Kidney tubule cell (primary cell): ENCODE measurements at regions not wholly inside any gene's neighbourhood (a gene's known extent, or its start where the extent isn't known, plus 50 kb on each side); places are given as distances from the start of the nearest gene placed in this dataset.
A peak's percentile ranks its signal among the peaks of the same experiment; 100 is the strongest.

Experiments used
- DNase-seq: peaks from one replicate; pipeline ENCODE4 v3.0.0-alpha.2; 2018; ENCODE audit warnings: low spot score

DNA sequence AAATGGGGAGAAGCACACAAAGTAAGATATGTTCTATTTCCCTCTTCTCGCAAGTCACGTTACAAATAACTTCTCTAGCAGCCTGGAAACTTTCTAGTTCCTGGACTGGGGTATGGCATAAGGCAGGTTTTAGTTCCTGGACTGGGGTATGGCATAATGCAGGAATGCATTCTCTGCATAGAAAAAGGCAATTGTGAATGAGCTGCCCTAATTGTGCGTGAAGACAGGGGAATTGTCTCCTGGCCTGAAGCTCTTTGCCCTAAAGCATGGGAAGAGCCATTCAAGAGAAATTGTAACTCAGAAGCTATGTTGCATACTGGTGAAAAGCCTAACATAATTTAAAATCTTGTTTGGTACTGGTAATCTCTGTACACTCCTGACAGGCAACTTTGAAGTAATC is 54.3 kb upstream of the CBLB start:
- DNase-seq, result no peak

DNA sequence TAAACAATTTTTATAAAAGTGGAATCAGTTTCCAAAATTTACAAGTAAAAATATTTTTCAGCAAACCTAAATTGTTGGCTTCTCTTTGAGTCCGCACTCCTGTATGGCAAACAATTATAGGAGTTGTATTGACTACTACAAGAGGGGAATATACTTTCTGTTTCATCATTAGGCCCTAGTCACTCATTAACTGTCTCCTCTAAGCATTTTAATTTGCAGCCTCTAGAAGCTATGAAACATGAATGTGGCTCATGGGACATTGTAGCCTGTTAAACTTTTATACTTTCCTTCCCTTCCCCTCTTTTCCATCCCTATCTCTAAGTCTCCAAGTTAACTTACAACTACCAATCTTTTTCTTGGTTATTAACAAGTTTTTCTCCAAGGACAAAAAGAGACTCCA is 58.9 kb upstream of the CBLB start:
- no peak for DNase-seq

DNA sequence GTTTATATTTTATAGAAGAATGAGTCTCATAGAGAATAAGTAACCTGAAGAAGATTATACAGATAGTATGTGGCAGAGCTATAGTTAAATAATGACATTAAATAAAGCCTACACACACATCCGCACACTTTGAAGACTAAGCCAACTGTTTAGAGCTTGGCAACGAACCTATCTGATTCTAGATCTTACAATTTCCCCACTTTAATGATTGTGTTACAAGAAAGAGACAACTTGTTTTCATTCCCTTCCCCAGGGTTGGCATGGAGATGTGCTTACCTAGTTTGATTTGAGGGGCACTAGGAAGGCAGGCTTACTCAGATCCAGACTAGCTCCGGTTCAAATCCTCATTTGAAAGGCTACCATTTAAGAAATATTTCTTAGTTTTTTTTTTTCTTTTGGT is 61.9 kb upstream of the CBLB start:
- DNase-seq, result no peak

DNA sequence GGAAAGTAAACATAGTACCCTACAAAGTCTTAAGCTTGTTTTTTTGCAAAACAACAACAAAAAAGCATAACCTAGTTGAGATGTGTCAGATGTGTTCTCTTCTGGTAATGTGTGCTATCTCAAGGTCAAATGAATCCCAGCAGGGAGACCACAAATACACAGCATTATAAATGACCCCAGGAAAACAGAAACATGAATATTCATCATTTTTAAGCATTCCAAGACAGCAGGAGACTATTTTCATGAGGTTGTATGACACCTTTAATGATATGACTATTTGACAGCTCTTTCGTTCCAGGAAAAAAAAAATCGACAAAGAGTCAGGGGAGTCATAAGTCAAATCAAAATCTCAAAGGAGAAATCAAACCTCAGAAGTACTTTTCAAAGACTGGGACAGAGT is 62.7 kb upstream of the CBLB start:
- no peak for DNase-seq

DNA sequence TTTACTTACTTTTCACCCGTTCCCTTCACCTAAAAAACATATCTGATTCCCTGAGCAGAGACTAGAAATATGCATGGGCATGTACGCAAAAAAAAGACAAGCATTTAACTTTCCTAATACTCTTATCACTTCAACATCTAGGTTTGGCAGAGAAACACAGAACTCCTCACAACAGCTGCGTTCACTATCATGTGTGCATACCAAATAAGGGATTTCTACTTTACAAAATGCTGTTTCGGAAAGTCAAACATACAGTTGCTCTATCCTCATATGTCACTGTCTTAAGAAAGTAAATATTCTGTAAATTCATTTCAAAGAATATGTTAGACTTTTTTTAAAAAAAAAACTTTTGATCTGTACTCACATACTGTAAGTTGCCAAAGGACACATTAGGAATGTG is 65.1 kb upstream of the CBLB start:
- DNase-seq, result no peak

DNA sequence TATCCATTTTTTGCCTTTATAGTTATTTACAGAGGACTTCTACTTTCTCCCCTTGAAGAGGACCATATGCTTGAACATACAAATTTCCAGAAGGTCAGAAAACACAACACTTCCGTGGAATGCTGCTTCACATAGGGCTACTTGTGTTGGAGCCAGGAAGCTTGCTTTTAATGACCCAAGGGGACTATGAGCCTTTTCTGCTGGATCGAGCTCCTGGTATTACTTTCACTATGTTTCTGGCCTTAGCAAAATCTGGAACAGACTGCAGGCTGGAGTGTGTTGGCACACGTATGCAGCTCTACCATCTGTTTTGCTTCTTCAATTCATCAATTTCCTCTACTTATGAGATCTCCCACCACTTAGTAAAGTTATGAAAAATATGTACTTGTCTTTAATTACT is 69.3 kb upstream of the CBLB start:
- peak; percentile 14 for DNase-seq

DNA sequence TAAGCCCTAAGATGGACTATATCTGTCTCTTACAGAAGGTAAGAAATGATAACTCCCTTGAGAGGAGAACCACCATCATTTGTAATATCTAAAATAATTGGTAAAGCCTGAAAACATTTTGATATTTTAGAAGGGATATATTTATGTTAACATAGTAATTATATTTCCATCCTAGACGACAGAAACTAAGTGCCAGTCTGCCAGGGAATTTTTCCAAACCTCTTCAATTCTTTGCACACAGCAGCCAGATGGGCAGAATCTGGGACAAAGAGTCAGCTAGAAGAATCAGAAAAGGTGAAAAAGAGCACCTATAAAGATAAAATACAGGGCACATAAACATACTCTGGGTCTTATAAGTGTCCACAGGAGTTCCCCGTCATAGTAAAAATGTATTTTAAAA is 70.0 kb upstream of the CBLB start:
- DNase-seq, result no peak

DNA sequence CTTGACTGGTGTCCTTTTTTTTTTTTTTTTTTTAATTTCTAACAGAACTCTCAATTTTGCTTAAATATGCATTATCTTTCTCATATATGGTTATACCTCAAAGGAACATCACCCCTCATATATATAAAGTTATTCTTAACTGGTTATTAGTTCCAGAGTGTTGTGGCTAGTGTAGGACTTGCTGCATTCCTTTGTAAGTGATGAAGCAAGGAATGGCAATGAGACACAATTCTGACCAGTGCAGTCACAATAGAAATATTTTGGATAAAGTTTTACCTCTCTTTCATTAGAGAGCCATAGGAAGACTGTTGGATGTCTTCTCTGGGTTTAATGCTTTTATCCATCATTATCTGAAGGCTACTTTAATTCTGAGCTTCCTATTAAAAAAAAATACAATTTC is 75.5 kb upstream of the CBLB start:
- peak; percentile 50 for DNase-seq

DNA sequence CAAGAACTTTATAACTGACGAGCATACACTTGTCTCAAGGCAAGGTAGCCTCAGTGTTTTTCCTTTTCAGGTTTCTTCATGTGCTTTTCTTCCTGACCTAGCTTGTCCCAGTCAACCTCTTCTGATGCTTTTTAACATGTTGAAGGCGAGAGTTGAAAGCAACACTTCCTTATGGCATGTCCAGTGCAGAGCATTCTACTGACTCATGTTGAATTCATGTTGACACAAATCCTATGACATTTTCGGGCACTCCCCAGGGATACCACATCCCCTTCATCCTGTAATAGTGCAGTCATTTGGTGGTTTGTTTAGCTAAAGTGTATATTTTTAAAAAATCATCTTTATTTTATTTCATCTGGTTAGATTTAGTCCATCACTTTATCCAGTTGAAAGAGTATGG is 75.9 kb upstream of the CBLB start:
- peak; percentile 82 for DNase-seq

DNA sequence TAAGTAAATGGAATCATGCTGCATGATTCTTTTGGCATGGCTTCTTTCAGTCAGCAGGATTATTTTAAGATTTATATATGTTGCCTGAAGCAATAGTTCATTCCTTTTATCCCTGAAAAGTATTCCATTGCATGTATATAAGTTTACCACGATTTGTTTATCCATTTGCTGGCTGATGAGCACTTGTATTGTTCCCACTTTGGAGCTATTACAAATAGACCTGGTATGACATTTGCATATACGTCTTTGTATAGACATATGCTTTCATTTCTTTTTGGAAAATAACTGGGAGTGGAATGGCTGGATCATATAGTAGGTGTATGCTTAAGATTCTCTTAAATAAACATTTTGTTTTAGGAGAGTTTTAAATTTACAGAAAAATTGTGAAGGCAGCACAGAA is 79.3 kb upstream of the CBLB start:
- no peak for DNase-seq

DNA sequence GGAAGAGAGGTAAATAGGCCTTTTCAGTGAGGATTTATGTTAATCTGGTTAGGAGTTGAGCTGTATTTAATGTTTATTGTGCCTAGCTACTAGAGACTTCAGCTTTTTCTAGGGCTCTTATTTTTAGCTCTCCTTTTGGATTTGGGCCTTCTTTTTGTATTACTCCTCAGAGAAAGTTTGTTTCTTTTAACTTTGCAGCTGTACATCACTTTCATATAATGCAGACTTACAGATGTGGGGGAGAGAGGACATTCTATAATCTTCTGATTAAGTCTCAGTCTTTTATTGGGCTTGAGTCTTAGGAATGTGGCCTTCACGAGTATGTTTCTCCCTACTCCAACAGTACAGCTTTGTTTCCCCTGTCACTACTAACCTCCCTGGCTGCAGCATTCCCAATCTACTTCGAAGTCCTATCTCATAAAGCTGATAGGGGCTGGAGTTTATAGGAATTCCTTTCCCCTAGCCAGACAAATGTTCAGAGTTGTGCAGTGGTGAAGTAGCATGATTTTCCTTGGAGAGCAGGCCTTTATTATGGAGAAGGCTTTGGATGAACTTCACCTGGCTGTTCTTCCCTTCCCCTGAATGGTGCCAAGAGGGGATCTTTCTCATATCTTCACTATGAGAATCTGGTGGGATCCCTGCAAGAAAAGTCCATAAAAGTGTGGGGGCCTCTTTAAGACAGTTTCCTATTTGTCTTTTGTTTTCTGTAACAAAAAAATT is 82.2 kb upstream of the CBLB start:
- no peak for DNase-seq

DNA sequence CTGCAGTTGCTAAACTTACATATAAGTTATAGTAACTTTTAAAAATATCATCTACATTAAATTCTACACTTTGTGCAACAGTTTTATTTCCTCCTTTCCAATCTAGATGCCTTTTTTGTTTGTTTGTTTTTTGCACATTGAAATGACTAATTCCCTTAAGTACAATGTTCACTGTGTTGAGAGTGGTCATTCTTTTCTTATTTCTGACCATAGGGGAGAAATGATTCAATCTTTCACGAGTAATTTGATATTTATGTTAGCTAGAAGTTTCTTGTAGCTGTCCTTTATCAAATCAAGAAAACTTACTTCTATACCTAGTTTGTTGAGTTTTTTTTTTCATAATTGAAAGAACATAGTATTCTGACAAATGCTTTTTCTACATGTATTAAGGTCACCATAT is 85.0 kb upstream of the CBLB start:
- DNase-seq, result no peak

DNA sequence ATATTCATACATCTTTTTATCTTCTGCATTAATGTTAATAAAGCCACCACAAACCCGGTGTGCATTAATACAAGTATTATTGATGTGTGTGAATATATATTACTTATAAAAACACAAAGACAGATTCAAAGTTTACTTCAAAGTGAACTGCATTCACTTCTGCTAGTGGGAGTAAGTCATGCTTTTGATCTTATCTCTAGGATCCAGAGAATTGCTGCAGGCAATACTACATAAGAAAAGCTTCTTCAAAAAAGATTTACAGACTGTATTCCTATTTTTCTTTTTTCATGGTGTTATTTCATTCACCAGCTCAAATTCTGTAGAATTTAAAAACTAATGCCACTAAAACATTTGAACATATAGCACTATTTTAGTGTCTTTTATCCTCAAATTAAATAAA is 87.5 kb upstream of the CBLB start:
- no peak for DNase-seq

DNA sequence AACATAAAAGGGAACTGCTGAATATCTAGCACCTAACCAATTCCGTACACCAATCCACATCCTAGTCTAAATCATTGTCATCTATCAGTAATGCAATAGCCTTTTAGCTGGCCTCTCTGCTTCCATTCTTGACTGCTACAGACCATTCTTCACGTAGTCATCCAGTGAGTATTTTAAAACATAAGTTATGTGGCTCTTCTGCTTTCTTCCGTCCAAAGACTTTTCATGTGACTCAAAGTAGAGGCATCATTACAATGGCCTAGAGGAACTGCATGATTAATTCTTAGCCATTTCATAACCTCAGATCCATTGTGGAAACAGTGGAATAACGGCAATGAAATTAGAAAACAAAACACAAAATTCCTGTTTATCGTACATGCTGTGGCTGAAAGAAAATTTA is 88.9 kb upstream of the CBLB start:
- DNase-seq, result peak; percentile 44

DNA sequence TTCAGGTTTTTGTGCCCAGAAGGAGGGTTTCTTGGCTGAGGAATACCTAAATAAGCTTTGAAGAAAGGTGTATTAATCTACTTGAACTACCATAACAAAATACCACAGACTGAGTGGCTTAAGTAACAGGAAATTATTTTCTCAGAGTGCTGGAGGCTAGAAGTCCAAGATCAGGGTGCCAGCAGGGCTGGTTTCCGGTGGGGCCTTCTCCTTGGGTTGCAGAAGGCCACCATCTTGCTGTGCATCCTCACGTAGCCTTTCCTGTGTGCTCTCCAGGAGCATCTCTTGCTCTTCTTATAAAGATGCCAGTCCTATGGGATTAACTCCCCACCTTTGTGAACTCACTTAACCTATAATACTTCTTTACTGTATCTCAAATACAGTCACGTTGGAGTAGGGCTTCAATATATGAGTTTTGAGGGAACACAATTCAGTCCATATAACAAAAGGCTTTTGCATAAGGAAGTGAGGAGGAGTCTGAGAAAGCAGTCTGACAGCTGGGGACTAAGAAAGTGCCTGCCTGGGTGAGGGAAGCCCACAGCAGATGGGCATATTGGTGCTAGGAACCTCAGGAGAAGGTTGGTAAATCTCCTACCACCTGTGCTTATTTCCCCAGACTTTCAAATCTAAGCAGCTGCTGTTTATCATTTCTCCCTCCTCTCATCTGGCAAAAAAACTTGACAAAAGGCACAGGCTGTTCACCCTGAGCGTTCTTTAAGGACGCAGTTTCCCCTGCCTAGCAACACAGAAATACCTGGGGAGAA is 89.6 kb upstream of the CBLB start:
- no peak for DNase-seq

DNA sequence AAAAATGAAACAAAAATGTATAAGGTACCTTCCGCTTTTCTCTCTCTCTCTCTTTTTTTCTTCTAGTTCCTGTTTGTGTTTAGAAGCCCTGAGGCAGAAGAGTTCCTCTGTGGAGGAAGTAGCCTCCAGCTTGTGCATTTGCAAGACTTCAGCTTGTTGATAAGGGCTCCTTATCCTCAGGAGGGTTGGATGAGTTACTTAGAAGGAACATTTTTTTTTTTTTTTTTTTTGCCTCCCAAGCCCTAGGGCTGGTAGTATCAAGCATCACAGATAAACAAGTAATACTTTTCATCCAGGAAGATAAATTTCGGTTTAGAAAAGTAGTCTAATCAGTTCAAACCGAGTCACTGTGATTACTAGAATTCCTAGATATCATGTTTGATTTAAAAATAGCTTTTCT is 91.0 kb upstream of the CBLB start:
- no peak for DNase-seq

DNA sequence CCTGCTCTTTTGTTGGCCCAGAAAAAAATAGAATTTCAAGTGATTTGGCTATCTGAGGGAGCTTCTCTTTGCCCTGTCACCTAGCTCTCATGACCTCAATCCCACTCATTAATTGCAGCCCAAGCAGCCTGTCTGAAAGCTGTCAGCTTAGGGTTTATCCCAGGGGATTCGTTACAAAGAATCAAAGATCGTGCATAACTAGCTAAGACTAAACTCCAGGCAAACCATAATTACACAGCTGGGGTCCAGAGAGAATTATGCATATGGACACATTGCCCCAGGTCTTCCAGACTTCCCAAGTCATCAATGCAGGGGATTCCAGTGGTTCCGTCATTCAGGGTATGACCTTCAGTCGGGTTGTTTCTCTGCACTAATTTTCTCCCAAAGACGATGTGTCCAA is 91.6 kb upstream of the CBLB start:
- no peak for DNase-seq

DNA sequence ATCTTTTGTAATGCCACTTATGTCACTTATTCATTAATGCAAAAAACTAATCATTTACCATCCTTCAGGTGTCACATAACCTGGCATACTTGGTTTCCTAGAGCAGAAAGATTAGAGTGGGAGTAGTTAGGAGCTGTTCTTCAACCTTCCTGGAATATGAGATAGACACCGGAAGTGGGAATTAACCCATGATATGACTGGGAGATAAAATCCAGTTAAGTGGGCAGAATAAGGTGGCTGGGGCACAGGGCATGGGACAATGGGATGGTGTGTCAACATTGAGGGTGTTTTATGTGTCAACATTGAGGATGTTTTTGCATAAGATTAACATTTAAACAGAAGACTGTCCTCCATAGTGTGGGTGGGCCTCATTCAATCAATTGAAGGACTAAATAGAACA is 94.3 kb upstream of the CBLB start:
- no peak for DNase-seq

DNA sequence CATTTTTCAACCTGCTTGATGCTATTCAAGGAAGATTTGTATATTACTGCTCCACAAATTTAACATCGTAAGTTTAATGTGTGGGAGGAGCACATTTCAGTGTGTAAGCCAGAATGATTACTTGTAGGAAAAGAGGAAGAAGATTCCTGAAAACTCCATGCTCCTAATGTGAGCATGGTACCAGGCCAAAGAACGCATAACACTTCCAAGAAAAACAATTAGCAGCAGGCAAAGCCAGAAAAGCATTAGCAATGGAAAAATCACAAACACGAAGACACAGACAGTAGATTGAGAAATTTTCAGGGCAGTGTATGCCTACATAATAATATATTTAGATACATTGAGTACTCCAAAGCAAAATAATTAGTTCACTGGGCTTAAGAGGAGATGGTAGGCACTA is 96.6 kb upstream of the CBLB start:
- DNase-seq, result no peak

DNA sequence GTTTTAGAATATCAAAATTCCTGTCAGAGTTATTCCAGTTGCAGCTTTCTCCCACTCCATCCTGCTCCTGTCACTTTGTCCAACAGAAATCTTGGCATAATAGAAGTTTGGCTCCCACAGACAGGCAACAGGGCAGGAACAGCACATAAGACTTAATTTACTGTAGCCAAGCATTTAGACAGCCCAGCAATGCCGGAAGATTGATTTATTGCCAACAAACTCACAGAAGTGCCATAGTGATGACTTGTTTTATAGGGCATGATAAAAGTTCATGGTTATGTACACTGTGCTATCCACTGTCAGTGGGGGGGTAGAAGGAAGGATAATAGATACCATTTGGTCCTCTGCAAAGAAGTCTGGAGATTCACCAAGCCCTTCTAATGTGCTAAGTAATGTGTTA is 98.3 kb upstream of the CBLB start:
- DNase-seq, result no peak

DNA sequence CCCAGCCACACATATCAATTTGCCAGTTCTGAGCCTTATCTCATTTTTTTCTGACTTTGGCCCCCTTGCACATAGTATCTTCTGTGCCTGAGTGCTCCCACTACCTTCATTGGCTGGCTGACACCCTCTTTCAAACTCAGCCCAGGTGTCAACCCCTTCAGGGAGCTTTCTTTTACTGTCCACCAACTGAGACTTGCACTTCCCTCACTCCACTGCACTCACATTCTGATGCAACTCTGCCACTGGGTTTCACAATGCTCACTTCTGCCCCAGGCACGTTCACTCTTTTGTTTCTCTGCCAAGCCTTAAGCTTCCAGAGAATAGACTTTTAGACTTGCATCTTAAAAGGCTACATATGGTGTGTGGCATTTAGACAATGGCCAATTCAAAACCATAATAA is 101.5 kb upstream of the CBLB start:
- peak; percentile 16 for DNase-seq

DNA sequence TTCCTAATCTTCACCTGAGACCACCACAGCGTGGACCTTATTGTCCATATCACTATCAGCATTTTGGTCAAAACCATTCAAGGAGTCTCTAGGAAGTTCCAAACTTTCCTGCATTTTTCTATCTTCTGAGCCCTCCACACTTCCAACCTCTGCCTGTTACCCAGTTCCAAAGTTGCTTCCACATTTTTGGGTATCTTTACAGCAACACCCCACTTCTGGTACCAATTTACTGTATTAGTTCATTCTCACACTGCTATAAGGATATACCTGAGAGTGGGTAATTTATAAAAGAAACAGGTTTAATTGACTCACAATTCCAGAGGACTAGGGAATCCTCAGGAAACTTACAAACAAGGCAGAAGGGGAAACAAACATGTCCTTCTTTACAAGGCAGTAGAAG is 103.3 kb upstream of the CBLB start:
- DNase-seq, result no peak

DNA sequence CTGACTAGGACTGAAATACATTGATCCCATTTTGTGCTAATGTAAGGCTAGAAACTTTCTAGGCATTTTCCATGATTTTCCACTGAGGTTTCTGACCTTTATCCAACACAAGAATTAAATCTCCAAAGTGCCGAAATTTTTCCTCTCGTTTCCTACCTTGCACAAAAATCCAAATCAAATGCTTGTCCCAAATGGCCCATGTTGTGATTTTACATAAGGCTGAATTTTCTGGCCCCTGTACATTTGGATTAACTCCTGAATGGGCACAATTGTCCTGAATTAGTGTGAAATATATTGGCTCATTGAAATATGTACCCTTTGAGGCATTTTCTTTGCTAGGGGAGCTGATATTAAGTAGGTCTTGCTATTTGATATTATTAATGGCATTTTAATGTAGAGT is 105.6 kb upstream of the CBLB start:
- no peak for DNase-seq

DNA sequence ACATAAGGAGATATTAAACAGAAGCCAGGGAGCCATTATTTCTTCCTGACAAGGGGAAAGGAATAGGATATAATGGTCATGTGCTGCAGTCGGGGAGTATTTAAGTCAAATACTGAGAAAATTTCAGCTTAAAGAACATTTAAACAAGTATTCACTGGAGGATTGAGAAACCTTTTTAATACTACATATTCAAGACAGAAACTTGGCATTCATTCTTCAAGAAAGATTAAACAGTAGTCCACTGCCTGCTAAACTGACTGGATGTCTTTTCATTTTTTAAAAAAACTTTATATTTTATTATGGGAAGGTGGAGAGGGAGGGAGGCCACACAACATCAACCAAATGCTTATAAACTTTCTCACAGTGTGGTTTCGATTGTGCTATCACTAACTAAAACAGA is 107.4 kb upstream of the CBLB start:
- DNase-seq, result no peak
